NT2/D1 (cell line): ENCODE measurements at regions not wholly inside any gene's neighbourhood (a gene's known extent, or its start where the extent isn't known, plus 50 kb on each side); places are given as distances from the start of the nearest gene placed in this dataset.

ENCODE experiments used
- YY1 ChIP-seq: IDR thresholded peaks from 2 replicates; pipeline ENCODE4 v1.6.1; 2011; ENCODE audit not compliant: insufficient read length, insufficient read depth
- ZNF274 ChIP-seq: IDR thresholded peaks from 2 replicates; pipeline ENCODE4 v1.6.1; 2011; ENCODE audit warnings: mild to moderate bottlenecking, low read depth, low read length

DNA sequence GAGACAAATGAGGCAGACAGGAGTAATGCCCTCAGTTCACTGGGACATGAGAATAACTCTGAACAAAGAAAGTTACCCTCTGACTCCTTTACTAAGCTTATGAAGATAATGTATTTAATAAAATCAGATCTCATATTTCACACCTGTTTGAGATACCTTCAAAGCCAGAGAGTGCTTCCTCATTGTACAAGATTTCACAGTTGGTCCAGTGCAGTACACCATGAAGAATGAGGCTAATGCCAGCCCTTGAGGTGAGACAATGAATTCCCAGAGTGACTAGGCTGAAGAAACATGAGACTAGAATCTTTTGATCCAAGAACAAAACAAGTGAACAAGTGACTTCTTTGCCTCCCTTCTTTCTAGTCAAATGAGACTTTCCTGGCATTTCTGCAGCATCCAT, 1133.8 kb downstream of the TUSC7 start:
- TF ChIP-seq YY1: no peak
- TF ChIP-seq ZNF274: no peak
